ENCODE measurements at regions not wholly inside any gene's neighbourhood (a gene's known extent, or its start where the extent isn't known, plus 50 kb on each side); places are given as distances from the start of the nearest gene placed in this dataset.
"Not testable (repeated sequence)": the region's sequence is repeated elsewhere in the genome, so short reads cannot be mapped to it uniquely, and the experiment has no call there.

- Mint-ChIP-seq H3K27ac (ENCODE audit: unreplicated experiment) (no peak overlapping the region), H3K4me3 (ENCODE audit: unreplicated experiment) (no peak overlapping the region), H3K27me3 (ENCODE audit: low read depth) (no peaks in the 10 kb centered on the region), H3K36me3 (ENCODE audit: low read depth) (peaks cover 84% of the 10 kb centered on the region), H3K9me3 (ENCODE audit: low read depth) (peaks cover 74% of the 10 kb centered on the region), H3K4me1 (ENCODE audit: low read depth) (no peaks in the 10 kb centered on the region)
- no peak for DNase-seq (ENCODE audit: low spot score)
- no peak for TF ChIP-seq CTCF (IDR thresholded peaks at IDR 0.05)
These were observed 2587.5 kb upstream of the TPTE start for GRCh38 chr21:7933923-7934322.

- Mint-ChIP-seq H3K36me3 (ENCODE audit: low read depth) (peaks cover 88% of the 10 kb centered on the region), H3K9me3 (ENCODE audit: low read depth) (peaks cover 100% of the 10 kb centered on the region)
- H3K27me3 Mint-ChIP-seq (ENCODE audit: low read depth), result not testable (repeated sequence)
These were observed 2584.1 kb upstream of the TPTE start for GRCh38 chr21:7937297-7937696.

GRCh38 chr21:7938223-7938622 lies 2583.2 kb upstream of the TPTE start:
- not testable (repeated sequence) for H3K27ac Mint-ChIP-seq (ENCODE audit: unreplicated experiment); H3K27me3 Mint-ChIP-seq (ENCODE audit: low read depth); H3K4me1 Mint-ChIP-seq (ENCODE audit: low read depth); H3K4me3 Mint-ChIP-seq (ENCODE audit: unreplicated experiment); DNase-seq (ENCODE audit: low spot score)
- Mint-ChIP-seq H3K9me3 (ENCODE audit: low read depth) (peaks cover 100% of the 10 kb centered on the region), H3K36me3 (ENCODE audit: low read depth) (peaks cover 89% of the 10 kb centered on the region)

More at GRCh38 chr21:7937297-7937696, 2584.1 kb upstream of the TPTE start:
- DNase-seq (ENCODE audit: low spot score); H3K27ac Mint-ChIP-seq (ENCODE audit: unreplicated experiment); H3K4me3 Mint-ChIP-seq (ENCODE audit: unreplicated experiment); H3K4me1 Mint-ChIP-seq (ENCODE audit: low read depth): not testable (repeated sequence)

DNA sequence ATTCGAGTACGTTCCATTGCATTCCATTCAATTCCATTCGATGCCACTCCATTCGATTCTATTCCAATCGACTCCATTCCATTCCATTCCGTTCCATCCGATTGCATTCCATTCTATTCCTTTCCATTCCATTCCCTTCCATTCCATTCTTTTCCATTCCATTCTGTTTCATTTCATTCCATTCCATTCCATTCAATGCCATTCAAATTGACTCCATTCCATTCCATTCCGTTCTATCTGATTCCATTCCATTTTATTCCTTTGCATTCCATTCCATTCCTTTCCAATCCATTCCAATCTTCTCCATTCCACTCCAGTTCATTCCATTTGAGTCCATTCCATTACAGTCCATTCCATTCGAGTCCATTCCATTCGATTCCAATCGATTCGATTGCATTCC lies 2580.0 kb upstream of the TPTE start:
- not testable (repeated sequence) for H3K4me3 Mint-ChIP-seq (ENCODE audit: unreplicated experiment); DNase-seq (ENCODE audit: low spot score); H3K27ac Mint-ChIP-seq (ENCODE audit: unreplicated experiment); H3K27me3 Mint-ChIP-seq (ENCODE audit: low read depth); H3K4me1 Mint-ChIP-seq (ENCODE audit: low read depth)
- Mint-ChIP-seq H3K36me3 (ENCODE audit: low read depth) (peaks cover 83% of the 10 kb centered on the region), H3K9me3 (ENCODE audit: low read depth) (peaks cover 100% of the 10 kb centered on the region)

- not testable (repeated sequence) for DNase-seq (ENCODE audit: low spot score); H3K4me3 Mint-ChIP-seq (ENCODE audit: unreplicated experiment); H3K27ac Mint-ChIP-seq (ENCODE audit: unreplicated experiment); H3K4me1 Mint-ChIP-seq (ENCODE audit: low read depth); H3K27me3 Mint-ChIP-seq (ENCODE audit: low read depth)
- peaks cover 85% of the 10 kb centered on the region for H3K36me3 Mint-ChIP-seq (ENCODE audit: low read depth)
- peaks cover 100% of the 10 kb centered on the region for H3K9me3 Mint-ChIP-seq (ENCODE audit: low read depth)
These were observed 2579.2 kb upstream of the TPTE start for GRCh38 chr21:7942219-7942618.

GRCh38 chr21:7943534-7943933 lies 2577.8 kb upstream of the TPTE start:
- not testable (repeated sequence) for H3K27me3 Mint-ChIP-seq (ENCODE audit: low read depth); DNase-seq (ENCODE audit: low spot score); H3K4me3 Mint-ChIP-seq (ENCODE audit: unreplicated experiment); H3K4me1 Mint-ChIP-seq (ENCODE audit: low read depth); H3K27ac Mint-ChIP-seq (ENCODE audit: unreplicated experiment)
- Mint-ChIP-seq H3K36me3 (ENCODE audit: low read depth) (peaks cover 83% of the 10 kb centered on the region), H3K9me3 (ENCODE audit: low read depth) (peaks cover 100% of the 10 kb centered on the region)

- Mint-ChIP-seq H3K4me1 (ENCODE audit: low read depth) (no peaks in the 10 kb centered on the region), H3K27ac (ENCODE audit: unreplicated experiment) (no peak overlapping the region), H3K27me3 (ENCODE audit: low read depth) (no peaks in the 10 kb centered on the region), H3K4me3 (ENCODE audit: unreplicated experiment) (no peak overlapping the region), H3K9me3 (ENCODE audit: low read depth) (peaks cover 100% of the 10 kb centered on the region), H3K36me3 (ENCODE audit: low read depth) (peaks cover 79% of the 10 kb centered on the region)
- DNase-seq (ENCODE audit: low spot score), result no peak
- no peak for TF ChIP-seq CTCF (IDR thresholded peaks at IDR 0.05)
These were observed 2574.0 kb upstream of the TPTE start for GRCh38 chr21:7947422-7947821.

DNA sequence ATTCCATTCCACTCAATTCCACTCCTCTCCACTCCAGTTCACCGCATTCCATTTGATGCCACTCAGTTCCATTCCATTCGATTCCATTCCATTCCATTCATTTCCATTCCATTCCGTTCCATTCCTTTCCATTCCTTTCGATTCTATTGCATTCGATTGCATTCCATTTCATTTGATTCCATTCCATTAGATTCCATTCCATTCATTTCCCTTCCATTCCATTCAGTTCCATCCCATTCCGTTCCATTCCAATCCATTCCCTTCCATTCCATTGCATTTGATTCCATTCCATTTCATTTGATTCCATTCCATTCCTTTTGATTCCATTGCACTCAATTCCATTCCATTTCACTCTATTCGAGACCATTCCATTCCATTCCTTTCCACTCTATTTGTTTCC lies 2572.7 kb upstream of the TPTE start:
- not testable (repeated sequence) for DNase-seq (ENCODE audit: low spot score); H3K27me3 Mint-ChIP-seq (ENCODE audit: low read depth); H3K27ac Mint-ChIP-seq (ENCODE audit: unreplicated experiment); H3K4me1 Mint-ChIP-seq (ENCODE audit: low read depth); H3K4me3 Mint-ChIP-seq (ENCODE audit: unreplicated experiment)
- Mint-ChIP-seq H3K36me3 (ENCODE audit: low read depth) (peaks cover 77% of the 10 kb centered on the region), H3K9me3 (ENCODE audit: low read depth) (peaks cover 100% of the 10 kb centered on the region)

- H3K9me3 Mint-ChIP-seq (ENCODE audit: low read depth), result peaks cover 100% of the 10 kb centered on the region
- H3K27ac Mint-ChIP-seq (ENCODE audit: unreplicated experiment); H3K4me3 Mint-ChIP-seq (ENCODE audit: unreplicated experiment); DNase-seq (ENCODE audit: low spot score); H3K27me3 Mint-ChIP-seq (ENCODE audit: low read depth); H3K4me1 Mint-ChIP-seq (ENCODE audit: low read depth): not testable (repeated sequence)
- peaks cover 77% of the 10 kb centered on the region for H3K36me3 Mint-ChIP-seq (ENCODE audit: low read depth)
These were observed 2571.5 kb upstream of the TPTE start for GRCh38 chr21:7949882-7950281.
